ENCODE measurements at regions not wholly inside any gene's neighbourhood (a gene's known extent, or its start where the extent isn't known, plus 50 kb on each side); places are given as distances from the start of the nearest gene placed in this dataset.

DNA sequence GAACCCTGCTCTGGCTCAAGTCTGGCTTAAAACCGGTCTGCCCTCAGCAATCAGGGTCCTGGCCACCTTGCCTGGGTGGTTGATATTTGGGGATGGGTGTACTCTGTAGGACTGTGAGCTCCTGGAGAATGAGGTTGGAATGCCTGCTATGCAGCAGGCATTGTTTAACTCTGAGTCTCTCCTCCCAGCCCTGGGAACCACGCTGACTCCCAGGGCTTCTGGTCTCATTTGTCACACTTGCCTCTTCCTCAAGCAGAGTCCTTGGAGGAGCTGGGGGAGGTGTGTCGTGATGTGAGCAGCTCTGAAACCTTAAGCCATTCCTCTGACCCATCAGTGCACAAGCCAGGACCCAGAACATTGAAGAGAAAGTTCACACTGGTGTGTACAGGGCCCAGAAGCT, 340.1 kb downstream of the MN1 start:
- TF ChIP-seq SIN3A (IDR thresholded peaks at IDR 0.05; ENCODE audit: borderline replicate concordance, insufficient read depth, low read length) (no peak), TAF1 (IDR thresholded peaks at IDR 0.05; ENCODE audit: borderline replicate concordance, insufficient read depth, low read length) (no peak), POLR2AphosphoS5 (IDR thresholded peaks at IDR 0.05; ENCODE audit: low read depth, low read length) (no peak), FOXP2 (optimal IDR thresholded peaks at IDR 0.05; ENCODE audit: borderline replicate concordance, extremely low read depth, extremely low read length, insufficient read depth) (no peak)
- TF ChIP-seq, protein P1, sequence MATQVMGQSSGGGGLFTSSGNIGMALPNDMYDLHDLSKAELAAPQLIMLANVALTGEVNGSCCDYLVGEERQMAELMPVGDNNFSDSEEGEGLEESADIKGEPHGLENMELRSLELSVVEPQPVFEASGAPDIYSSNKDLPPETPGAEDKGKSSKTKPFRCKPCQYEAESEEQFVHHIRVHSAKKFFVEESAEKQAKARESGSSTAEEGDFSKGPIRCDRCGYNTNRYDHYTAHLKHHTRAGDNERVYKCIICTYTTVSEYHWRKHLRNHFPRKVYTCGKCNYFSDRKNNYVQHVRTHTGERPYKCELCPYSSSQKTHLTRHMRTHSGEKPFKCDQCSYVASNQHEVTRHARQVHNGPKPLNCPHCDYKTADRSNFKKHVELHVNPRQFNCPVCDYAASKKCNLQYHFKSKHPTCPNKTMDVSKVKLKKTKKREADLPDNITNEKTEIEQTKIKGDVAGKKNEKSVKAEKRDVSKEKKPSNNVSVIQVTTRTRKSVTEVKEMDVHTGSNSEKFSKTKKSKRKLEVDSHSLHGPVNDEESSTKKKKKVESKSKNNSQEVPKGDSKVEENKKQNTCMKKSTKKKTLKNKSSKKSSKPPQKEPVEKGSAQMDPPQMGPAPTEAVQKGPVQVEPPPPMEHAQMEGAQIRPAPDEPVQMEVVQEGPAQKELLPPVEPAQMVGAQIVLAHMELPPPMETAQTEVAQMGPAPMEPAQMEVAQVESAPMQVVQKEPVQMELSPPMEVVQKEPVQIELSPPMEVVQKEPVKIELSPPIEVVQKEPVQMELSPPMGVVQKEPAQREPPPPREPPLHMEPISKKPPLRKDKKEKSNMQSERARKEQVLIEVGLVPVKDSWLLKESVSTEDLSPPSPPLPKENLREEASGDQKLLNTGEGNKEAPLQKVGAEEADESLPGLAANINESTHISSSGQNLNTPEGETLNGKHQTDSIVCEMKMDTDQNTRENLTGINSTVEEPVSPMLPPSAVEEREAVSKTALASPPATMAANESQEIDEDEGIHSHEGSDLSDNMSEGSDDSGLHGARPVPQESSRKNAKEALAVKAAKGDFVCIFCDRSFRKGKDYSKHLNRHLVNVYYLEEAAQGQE (IDR thresholded peaks at IDR 0.05; ENCODE audit: insufficient read depth in 1 of 2, low read depth in 2 of 2, low read length in 2 of 2), result no peak

DNA sequence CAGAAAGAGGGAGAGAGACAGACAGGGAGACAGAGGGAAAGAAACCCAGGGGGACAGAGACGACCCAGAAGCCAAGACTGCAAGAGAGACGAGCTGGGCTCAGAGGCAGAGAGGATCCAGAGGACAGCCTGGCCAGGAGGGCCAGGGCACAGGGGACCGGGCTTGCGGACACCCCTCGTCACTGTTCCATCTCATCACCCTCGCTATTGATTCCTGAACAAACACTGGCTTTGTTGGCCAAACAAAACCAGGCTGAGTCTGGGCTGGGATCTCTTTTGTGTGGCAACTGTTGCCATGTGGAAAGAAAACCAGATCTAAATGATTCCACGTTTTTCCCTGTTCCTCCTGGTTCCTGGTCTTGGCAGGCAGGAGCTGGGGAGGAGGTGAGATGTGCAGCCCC, 339.4 kb downstream of the MN1 start:
- TF ChIP-seq FOXP2 (optimal IDR thresholded peaks at IDR 0.05; ENCODE audit: borderline replicate concordance, extremely low read depth, extremely low read length, insufficient read depth) (no peak), TAF1 (IDR thresholded peaks at IDR 0.05; ENCODE audit: borderline replicate concordance, insufficient read depth, low read length) (no peak), POLR2AphosphoS5 (IDR thresholded peaks at IDR 0.05; ENCODE audit: low read depth, low read length) (no peak), SIN3A (IDR thresholded peaks at IDR 0.05; ENCODE audit: borderline replicate concordance, insufficient read depth, low read length) (no peak)
- TF ChIP-seq, protein P1 (IDR thresholded peaks at IDR 0.05; ENCODE audit: insufficient read depth in 1 of 2, low read depth in 2 of 2, low read length in 2 of 2), result no peak

DNA sequence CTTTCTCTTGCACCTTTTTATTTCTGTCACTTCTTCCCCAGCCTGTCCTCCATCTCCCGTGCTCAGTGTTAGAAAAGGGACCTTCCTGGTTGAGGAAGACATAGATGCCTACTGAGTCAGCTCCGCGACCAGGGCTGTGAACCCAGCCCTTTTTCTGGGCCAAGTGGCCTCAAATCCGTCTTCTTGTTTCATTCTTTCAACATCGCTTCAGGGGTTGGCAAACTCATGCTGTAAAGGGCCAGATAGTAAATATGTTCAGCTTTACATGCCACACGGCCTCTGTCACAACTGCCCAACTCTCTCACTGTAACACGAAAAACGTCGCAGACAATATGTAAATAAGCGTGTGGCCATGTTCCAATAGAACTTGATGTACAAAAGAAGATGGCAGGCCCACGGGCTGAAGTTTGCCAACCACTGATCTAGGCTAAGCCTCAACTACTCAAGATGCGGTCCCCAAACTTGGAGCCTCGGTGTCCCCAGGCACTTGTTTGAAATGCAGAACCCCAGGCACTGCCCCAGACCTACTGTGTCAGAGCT, 338.4 kb downstream of the MN1 start:
- TF ChIP-seq POLR2AphosphoS5 (IDR thresholded peaks at IDR 0.05; ENCODE audit: low read depth, low read length) (no peak), FOXP2 (optimal IDR thresholded peaks at IDR 0.05; ENCODE audit: borderline replicate concordance, extremely low read depth, extremely low read length, insufficient read depth) (no peak), TAF1 (IDR thresholded peaks at IDR 0.05; ENCODE audit: borderline replicate concordance, insufficient read depth, low read length) (no peak), SIN3A (IDR thresholded peaks at IDR 0.05; ENCODE audit: borderline replicate concordance, insufficient read depth, low read length) (no peak)
- TF ChIP-seq, protein P1 (IDR thresholded peaks at IDR 0.05; ENCODE audit: insufficient read depth in 1 of 2, low read depth in 2 of 2, low read length in 2 of 2), result no peak

DNA sequence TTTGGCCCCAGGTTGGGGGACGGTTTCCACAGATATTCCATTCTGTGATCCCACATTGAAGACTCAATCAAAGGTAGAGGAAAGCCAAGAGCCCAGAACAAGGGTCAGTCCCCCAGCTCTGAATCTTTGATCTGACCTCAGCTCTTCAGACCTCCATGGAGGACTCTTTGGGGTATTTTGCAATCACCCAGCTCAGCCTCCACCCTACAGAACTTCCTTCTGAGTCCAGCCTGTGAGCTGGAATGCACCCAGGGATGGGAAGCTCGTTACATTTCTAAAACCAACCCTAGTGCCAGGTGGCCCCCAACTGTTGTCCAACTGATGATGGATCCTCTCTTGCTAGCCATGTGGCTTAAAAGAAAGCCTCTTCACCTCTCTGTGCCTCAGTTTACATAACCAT, 335.3 kb downstream of the MN1 start:
- TF ChIP-seq, protein P1 (IDR thresholded peaks at IDR 0.05; ENCODE audit: insufficient read depth in 1 of 2, low read depth in 2 of 2, low read length in 2 of 2), result no peak
- TF ChIP-seq FOXP2 (optimal IDR thresholded peaks at IDR 0.05; ENCODE audit: borderline replicate concordance, extremely low read depth, extremely low read length, insufficient read depth) (no peak), POLR2AphosphoS5 (IDR thresholded peaks at IDR 0.05; ENCODE audit: low read depth, low read length) (no peak), SIN3A (IDR thresholded peaks at IDR 0.05; ENCODE audit: borderline replicate concordance, insufficient read depth, low read length) (no peak), TAF1 (IDR thresholded peaks at IDR 0.05; ENCODE audit: borderline replicate concordance, insufficient read depth, low read length) (no peak)

Measured in PFSK-1 (cell line).